PC-9 (cell line): ENCODE measurements at regions not wholly inside any gene's neighbourhood (a gene's known extent, or its start where the extent isn't known, plus 50 kb on each side); places are given as distances from the start of the nearest gene placed in this dataset.

Experiments
- BruUV-seq: library from RNA; stranded (reverse); fragments of 400-500 nt; replicated peaks from 2 replicates; lab custom pipeline; 2021; lab: Mats Ljungman, UMichigan
- CTCF ChIA-PET: fragments of 300-600 bp; sonication (Branson Sonifier 250); formaldehyde crosslinking; loops from one replicate; lab custom pipeline; 2022; ENCODE audit warnings: antibody characterized with exemption; lab: Charles Lee
- POLR2A ChIA-PET: fragments of 300-600 bp; sonication (Branson Sonifier 250); formaldehyde crosslinking; loops from one replicate; lab custom pipeline; 2022; ENCODE audit warnings: antibody characterized with exemption; ENCODE audit not compliant: unreplicated experiment; lab: Charles Lee
- DNase-seq, 2 experiments: peaks; one replicate each; pipeline versions ENCODE4 v3.0.0 to v3.0.0-alpha.2; 2015 to 2022; ENCODE audit warnings: mixed read lengths in 1 of 2
- H2AFZ ChIP-seq: fragments of 200-600 bp; sonication (generic); 2 replicates; pipeline ENCODE4 v1.8.1; 2017; ENCODE audit warnings: antibody characterized with exemption
- H3F3A ChIP-seq: fragments of 200-600 bp; sonication (generic); 2 replicates; pipeline ENCODE4 v1.8.1; 2017; ENCODE audit warnings: antibody characterized with exemption, mild to moderate bottlenecking, low read depth; ENCODE audit not compliant: insufficient read depth
- H3K27ac ChIP-seq: fragments of 200-600 bp; sonication (generic); 2 replicates; pipeline ENCODE4 v1.6.1; 2016; ENCODE audit warnings: mixed run types
- H3K27me3 ChIP-seq: fragments of 200-600 bp; sonication (generic); 2 replicates; pipeline ENCODE4 v1.6.1; 2016; ENCODE audit warnings: low read depth, mixed run types; ENCODE audit not compliant: insufficient read depth
- H3K36me3 ChIP-seq: fragments of 200-600 bp; sonication (generic); 2 replicates; pipeline ENCODE4 v1.6.1; 2016; ENCODE audit warnings: low read depth, mixed run types
- H3K4me1 ChIP-seq: fragments of 200-600 bp; sonication (generic); replicated peaks from 2 replicates; pipeline ENCODE4 v1.6.1; 2016; ENCODE audit warnings: mixed run types; ENCODE audit not compliant: insufficient read depth
- H3K4me2 ChIP-seq: fragments of 200-600 bp; sonication (generic); 2 replicates; pipeline ENCODE4 v1.6.1; 2017; ENCODE audit warnings: mixed run types
- H3K4me3 ChIP-seq: fragments of 200-600 bp; sonication (generic); 2 replicates; pipeline ENCODE4 v1.6.1; 2016; ENCODE audit warnings: mixed run types
- H3K79me2 ChIP-seq: fragments of 200-600 bp; sonication (generic); 2 replicates; pipeline ENCODE4 v1.6.1; 2017; ENCODE audit warnings: low read depth, mixed run types
- H3K9me2 ChIP-seq: fragments of 200-600 bp; sonication (generic); 2 replicates; pipeline ENCODE4 v1.8.1; 2017; ENCODE audit warnings: mild to moderate bottlenecking; ENCODE audit not compliant: insufficient read depth
- H3K9me3 ChIP-seq: fragments of 200-600 bp; sonication (generic); 2 replicates; pipeline ENCODE4 v1.8.1; 2016; ENCODE audit warnings: low read depth; ENCODE audit not compliant: insufficient read depth
- H4K20me1 ChIP-seq: fragments of 200-600 bp; sonication (generic); 2 replicates; pipeline ENCODE4 v1.8.1; 2017; ENCODE audit not compliant: insufficient read depth
- EZH2 ChIP-seq: fragments of 200-600 bp; sonication (generic); IDR thresholded peaks from 2 replicates; pipeline ENCODE4 v1.8.0; 2017; ENCODE audit warnings: antibody characterized with exemption, low read depth
- intact Hi-C: fragments of 100-400 bp; cut with micrococcal nuclease; formaldehyde crosslinking; loops from one replicate; pipeline ENCODE4 v1.10.0; 2022; ENCODE audit not compliant: unreplicated experiment
- TF ChIP-seq, protein P1 (sequence below): fragments of 200-600 bp; sonication (generic); conservative IDR thresholded peaks from 2 replicates; pipeline ENCODE4 v1.6.1; 2017; ENCODE audit warnings: mixed run types, antibody characterized with exemption, mild to moderate bottlenecking, moderate library complexity

- H4K20me1 ChIP-seq: no peaks in the 10 kb centered on the region
- no peak overlapping the region for H3K4me2 ChIP-seq
- H3K36me3 ChIP-seq: no peaks in the 10 kb centered on the region
- H3K9me3 ChIP-seq: no peaks in the 10 kb centered on the region
- no TSS peak for BruUV-seq
- H3K4me1 ChIP-seq: no peaks in the 10 kb centered on the region
- no peak overlapping the region for H3K27ac ChIP-seq
- intact Hi-C loops: no loop called here
- no peak for DNase-seq
- TF ChIP-seq EZH2: no peak
- TF ChIP-seq, protein P1, sequence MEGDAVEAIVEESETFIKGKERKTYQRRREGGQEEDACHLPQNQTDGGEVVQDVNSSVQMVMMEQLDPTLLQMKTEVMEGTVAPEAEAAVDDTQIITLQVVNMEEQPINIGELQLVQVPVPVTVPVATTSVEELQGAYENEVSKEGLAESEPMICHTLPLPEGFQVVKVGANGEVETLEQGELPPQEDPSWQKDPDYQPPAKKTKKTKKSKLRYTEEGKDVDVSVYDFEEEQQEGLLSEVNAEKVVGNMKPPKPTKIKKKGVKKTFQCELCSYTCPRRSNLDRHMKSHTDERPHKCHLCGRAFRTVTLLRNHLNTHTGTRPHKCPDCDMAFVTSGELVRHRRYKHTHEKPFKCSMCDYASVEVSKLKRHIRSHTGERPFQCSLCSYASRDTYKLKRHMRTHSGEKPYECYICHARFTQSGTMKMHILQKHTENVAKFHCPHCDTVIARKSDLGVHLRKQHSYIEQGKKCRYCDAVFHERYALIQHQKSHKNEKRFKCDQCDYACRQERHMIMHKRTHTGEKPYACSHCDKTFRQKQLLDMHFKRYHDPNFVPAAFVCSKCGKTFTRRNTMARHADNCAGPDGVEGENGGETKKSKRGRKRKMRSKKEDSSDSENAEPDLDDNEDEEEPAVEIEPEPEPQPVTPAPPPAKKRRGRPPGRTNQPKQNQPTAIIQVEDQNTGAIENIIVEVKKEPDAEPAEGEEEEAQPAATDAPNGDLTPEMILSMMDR: no peak
- no peaks in the 10 kb centered on the region for H3K79me2 ChIP-seq
- H3K4me3 ChIP-seq: no peak overlapping the region
- no peaks in the 10 kb centered on the region for H3K9me2 ChIP-seq
- ChIA-PET POLR2A (no interaction called here), CTCF (no interaction called here)
- H2AFZ ChIP-seq: no peak overlapping the region
- H3K27me3 ChIP-seq: no peaks in the 10 kb centered on the region
- no peaks in the 10 kb centered on the region for H3F3A ChIP-seq
These were observed 209.0 kb upstream of the RPS23 start for GRCh38 chr5:82487131-82487530.

DNA sequence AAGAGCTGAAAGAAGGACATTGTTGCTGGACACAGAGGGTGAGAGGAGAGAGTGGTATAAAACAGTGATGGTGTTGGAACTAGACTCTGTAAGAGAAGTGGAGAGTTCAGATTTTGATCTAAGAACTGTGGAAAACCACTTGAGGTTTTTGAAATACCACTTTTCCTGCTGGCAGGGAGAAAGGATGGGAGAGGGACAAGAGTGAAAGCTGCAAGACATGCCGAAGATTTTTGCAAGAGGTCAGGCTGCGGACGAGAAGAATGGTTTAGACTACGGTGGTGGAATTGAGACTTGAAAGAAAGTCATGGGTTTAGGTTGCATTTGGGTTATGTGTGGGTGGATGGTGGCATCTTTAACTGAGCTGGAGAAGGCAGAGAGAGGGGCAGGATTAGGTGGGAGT lies 202.2 kb upstream of the RPS23 start:
- CTCF ChIA-PET: no interaction called here
- Histone ChIP-seq H3K27ac (no peak overlapping the region), H3K36me3 (no peaks in the 10 kb centered on the region), H3K9me2 (no peaks in the 10 kb centered on the region), H3K79me2 (no peaks in the 10 kb centered on the region), H3K4me1 (no peaks in the 10 kb centered on the region), H3K4me3 (no peak overlapping the region), H3F3A (no peaks in the 10 kb centered on the region), H3K27me3 (no peaks in the 10 kb centered on the region), H3K9me3 (no peaks in the 10 kb centered on the region), H2AFZ (no peak overlapping the region), H4K20me1 (no peaks in the 10 kb centered on the region), H3K4me2 (no peak overlapping the region)
- no peak for TF ChIP-seq EZH2
- TF ChIP-seq, protein P1: no peak
- POLR2A ChIA-PET: no interaction called here
- intact Hi-C loops: no loop called here
- no TSS peak for BruUV-seq
- no peak for DNase-seq

GRCh38 chr5:82476155-82476554 lies 198.0 kb upstream of the RPS23 start:
- no peak overlapping the region for H2AFZ ChIP-seq
- CTCF ChIA-PET: no interaction called here
- H4K20me1 ChIP-seq: no peaks in the 10 kb centered on the region
- H3K27ac ChIP-seq: no peak overlapping the region
- H3K36me3 ChIP-seq: no peaks in the 10 kb centered on the region
- TF ChIP-seq EZH2: no peak
- TF ChIP-seq, protein P1: no peak
- POLR2A ChIA-PET: no interaction called here
- H3K79me2 ChIP-seq: no peaks in the 10 kb centered on the region
- no peaks in the 10 kb centered on the region for H3K27me3 ChIP-seq
- no peak overlapping the region for H3K4me3 ChIP-seq
- no peaks in the 10 kb centered on the region for H3F3A ChIP-seq
- no TSS peak for BruUV-seq
- H3K9me2 ChIP-seq: no peaks in the 10 kb centered on the region
- H3K9me3 ChIP-seq: no peaks in the 10 kb centered on the region
- no peak overlapping the region for H3K4me2 ChIP-seq
- intact Hi-C loops: no loop called here
- no peak for DNase-seq
- no peaks in the 10 kb centered on the region for H3K4me1 ChIP-seq
